Ovary (tissue), 7 donors: ENCODE measurements at regions not wholly inside any gene's neighbourhood (a gene's known extent, or its start where the extent isn't known, plus 50 kb on each side); places are given as distances from the start of the nearest gene placed in this dataset.

Experiments
- DNase-seq, 5 donors: peaks; one replicate each; pipeline ENCODE4 v3.0.0-alpha.2; 2019 to 2020
- H3K27ac ChIP-seq, 2 donors: fragments of 200-600 bp; one replicate each; pipeline versions ENCODE4 v1.5.1 to v1.8.0; 2019 to 2022
- H3K27me3 ChIP-seq: fragments of 200-600 bp; one replicate; pipeline ENCODE4 v1.8.0; 2022
- H3K36me3 ChIP-seq: fragments of 200-600 bp; sonication (generic); one replicate; pipeline ENCODE4 v1.5.1; 2019
- H3K4me1 ChIP-seq: one replicate; pipeline ENCODE4 v1.8.1; 2013; ENCODE audit warnings: mild to moderate bottlenecking, moderate library complexity; ENCODE audit not compliant: insufficient read depth
- H3K4me3 ChIP-seq: fragments of 200-600 bp; sonication (generic); one replicate; pipeline ENCODE4 v1.5.1; 2017
- H3K9me3 ChIP-seq, 2 donors: fragments of 200-600 bp in 1 of 2; sonication (generic) in 1 of 2; one replicate each; pipeline versions ENCODE4 v1.5.1 to v1.8.1; 2013 to 2019; ENCODE audit warnings: mild to moderate bottlenecking in 1 of 2, moderate library complexity in 1 of 2
- EP300 ChIP-seq: sonication (generic); formaldehyde crosslinking; IDR thresholded peaks from one replicate; pipeline ENCODE4 v1.6.1; 2017; ENCODE audit warnings: antibody characterized with exemption
- POLR2A ChIP-seq: fragments of 450-650 bp; IDR thresholded peaks from one replicate; pipeline ENCODE4 v1.6.1; 2017; ENCODE audit warnings: antibody characterized with exemption, mild to moderate bottlenecking, moderate library complexity
- WGBS, 3 donors: extraction: QIAGEN DNeasy Blood & Tissue Kit in 1 of 3; methylation state at CpG; one replicate each; pipeline versions ENCODE4 v1.1.5 to v1.1.7; 2013 to 2017; 5-methylcytosine and 5-hydroxymethylcytosine counted together
- intact Hi-C, 4 donors: fragments of 100-400 bp; cut with DNase I; formaldehyde crosslinking; loops; one replicate each; pipeline versions ENCODE4 v1.11.0 to v1.15.1; 2022 to 2023
- TF ChIP-seq, protein P1 (sequence below), 3 donors: fragments of 450-650 bp in 2 of 3; fragments of 200-600 bp in 1 of 3; IDR thresholded peaks; one replicate each; pipeline versions ENCODE4 v1.5.1 to v1.8.0; 2016 to 2022; ENCODE audit warnings: antibody characterized with exemption in 3 of 3, mild to moderate bottlenecking in 1 of 3
- donor health status: DM: no; HTN: no; CAD: no; lungs with moderate emphysema.
- donor health status: DM: no; HTN: no; CAD: no.
- donor health status: Bipolar disorder and iron deficiency.
- donor health status: DM: no; HTN: no; CAD: no.
- donor health status: DM: yes; HTN: yes; CAD: no.

GRCh38 chr11:116375221-116375620 lies 397.6 kb downstream of the BUD13 start:
- Histone ChIP-seq H3K9me3 (no peaks in the 10 kb centered on the region), H3K27me3 (no peaks in the 10 kb centered on the region), H3K4me1 (no peaks in the 10 kb centered on the region), H3K4me3 (no peak overlapping the region), H3K36me3 (no peaks in the 10 kb centered on the region), H3K27ac (no peak overlapping the region)
- no peak for DNase-seq
- 91 to 100% (median 92%) methylated on average over 1 of the region's 1 CpG for WGBS, 3 donors
- TF ChIP-seq, protein P1, sequence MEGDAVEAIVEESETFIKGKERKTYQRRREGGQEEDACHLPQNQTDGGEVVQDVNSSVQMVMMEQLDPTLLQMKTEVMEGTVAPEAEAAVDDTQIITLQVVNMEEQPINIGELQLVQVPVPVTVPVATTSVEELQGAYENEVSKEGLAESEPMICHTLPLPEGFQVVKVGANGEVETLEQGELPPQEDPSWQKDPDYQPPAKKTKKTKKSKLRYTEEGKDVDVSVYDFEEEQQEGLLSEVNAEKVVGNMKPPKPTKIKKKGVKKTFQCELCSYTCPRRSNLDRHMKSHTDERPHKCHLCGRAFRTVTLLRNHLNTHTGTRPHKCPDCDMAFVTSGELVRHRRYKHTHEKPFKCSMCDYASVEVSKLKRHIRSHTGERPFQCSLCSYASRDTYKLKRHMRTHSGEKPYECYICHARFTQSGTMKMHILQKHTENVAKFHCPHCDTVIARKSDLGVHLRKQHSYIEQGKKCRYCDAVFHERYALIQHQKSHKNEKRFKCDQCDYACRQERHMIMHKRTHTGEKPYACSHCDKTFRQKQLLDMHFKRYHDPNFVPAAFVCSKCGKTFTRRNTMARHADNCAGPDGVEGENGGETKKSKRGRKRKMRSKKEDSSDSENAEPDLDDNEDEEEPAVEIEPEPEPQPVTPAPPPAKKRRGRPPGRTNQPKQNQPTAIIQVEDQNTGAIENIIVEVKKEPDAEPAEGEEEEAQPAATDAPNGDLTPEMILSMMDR (IDR thresholded peaks at IDR 0.05): no peak
- TF ChIP-seq EP300 (no peak), POLR2A (no peak)
- intact Hi-C loops: no loop called here

DNA sequence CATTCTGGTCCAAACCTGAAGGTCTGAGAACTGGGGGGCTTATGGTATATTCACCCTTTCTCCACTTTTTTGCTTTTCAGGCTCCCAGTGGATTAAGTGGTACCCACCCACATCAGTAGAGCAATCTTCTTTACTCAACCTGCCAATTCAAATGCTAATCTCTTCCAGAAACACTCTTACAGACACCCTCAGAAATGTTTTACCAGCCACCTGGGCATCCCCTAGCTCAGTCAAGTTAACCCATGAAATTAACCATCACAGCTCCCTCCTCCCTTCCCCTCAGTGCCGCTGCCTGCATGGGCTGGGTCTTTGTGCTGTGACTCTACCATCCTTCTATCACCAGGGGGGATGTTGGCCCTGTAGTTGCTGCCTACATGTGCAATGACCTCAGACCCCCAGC lies 398.7 kb downstream of the BUD13 start:
- no peaks in the 10 kb centered on the region for H3K27me3 ChIP-seq
- DNase-seq: no peak
- H3K9me3 ChIP-seq: no peaks in the 10 kb centered on the region
- TF ChIP-seq EP300 (no peak), POLR2A (no peak)
- TF ChIP-seq, protein P1 (IDR thresholded peaks at IDR 0.05): no peak
- H3K4me3 ChIP-seq: no peak overlapping the region
- H3K4me1 ChIP-seq: no peaks in the 10 kb centered on the region
- no peaks in the 10 kb centered on the region for H3K36me3 ChIP-seq
- intact Hi-C loops: no loop called here
- WGBS, 3 donors: 88 to 100% (median 100%) methylated on average over 1 of the region's 1 CpG
- H3K27ac ChIP-seq: no peak overlapping the region

DNA sequence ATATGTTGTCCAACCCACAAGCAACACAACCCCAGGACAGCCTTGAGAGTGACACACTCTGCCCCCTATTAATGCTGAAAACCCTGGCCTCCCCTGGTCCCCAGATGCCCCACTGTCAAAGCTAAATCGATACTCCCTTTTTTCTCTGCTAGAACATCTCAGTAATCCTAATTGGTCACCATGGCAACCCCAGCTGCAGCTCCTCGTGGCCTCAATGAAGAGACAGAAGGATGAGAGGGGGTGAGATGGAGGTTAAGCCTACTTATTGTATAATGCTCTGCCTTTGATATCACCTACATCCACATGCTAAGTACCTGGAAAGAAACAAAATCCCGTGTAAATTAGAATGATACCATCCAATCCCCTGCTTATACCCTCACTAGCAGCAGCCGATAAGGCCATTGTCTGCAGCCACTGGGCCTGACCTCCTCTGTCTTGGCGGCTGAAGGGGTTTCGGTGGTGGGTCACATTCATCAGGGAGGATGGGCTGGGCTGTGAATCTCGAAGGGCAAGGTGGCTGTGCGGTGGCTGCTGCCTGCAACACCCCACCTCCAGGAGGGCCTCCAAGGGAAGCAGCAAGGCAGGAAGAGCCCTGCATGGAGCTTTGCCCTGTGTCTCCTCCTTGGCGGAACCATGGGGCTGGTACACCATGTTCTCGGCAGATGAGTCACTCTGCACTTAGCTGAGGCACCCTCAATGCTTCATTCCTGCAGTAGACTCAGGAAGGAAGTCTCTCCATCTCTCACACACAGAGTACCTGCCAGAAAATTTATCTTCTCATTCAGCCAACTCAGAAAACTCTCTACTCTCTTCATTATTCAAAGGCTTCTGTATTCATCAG lies 399.5 kb downstream of the BUD13 start:
- no peaks in the 10 kb centered on the region for H3K27me3 ChIP-seq
- no peak overlapping the region for H3K27ac ChIP-seq
- H3K4me1 ChIP-seq: no peaks in the 10 kb centered on the region
- DNase-seq: no peak
- H3K36me3 ChIP-seq: no peaks in the 10 kb centered on the region
- no peak overlapping the region for H3K4me3 ChIP-seq
- H3K9me3 ChIP-seq: no peaks in the 10 kb centered on the region
- TF ChIP-seq POLR2A (no peak), EP300 (no peak)
- TF ChIP-seq, protein P1 (IDR thresholded peaks at IDR 0.05): no peak
- WGBS, 3 donors: 61 to 62% (median 62%) methylated on average over 10 of the region's 10 CpGs
- intact Hi-C loops: no loop called here

DNA sequence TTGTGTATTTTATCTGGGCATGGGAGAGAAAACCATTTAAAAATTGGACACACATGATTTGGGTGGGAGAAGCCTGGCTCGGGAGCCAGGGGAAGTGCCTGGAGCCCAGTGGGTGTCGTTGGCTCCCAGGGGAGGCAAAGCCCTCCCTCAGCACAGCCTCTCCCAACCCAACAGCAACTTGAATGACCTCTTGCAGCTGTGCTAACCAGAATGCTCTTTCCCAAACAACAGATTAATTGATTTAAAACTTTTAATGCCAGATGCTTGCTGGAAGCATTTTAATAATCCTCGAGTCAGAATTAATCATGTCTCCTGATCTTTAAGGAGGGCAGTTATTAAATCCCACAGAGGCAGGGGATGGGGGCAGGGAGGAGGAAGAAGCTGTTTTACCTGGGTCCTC lies 401.6 kb downstream of the BUD13 start:
- no peaks in the 10 kb centered on the region for H3K27me3 ChIP-seq
- H3K4me1 ChIP-seq: no peaks in the 10 kb centered on the region
- TF ChIP-seq POLR2A (no peak), EP300 (no peak)
- TF ChIP-seq, protein P1 (IDR thresholded peaks at IDR 0.05): no peak
- no peaks in the 10 kb centered on the region for H3K36me3 ChIP-seq
- H3K4me3 ChIP-seq: no peak overlapping the region
- no peaks in the 10 kb centered on the region for H3K9me3 ChIP-seq
- WGBS, 3 donors: 9 to 25% (median 22%) methylated on average over 3 of the region's 3 CpGs
- intact Hi-C loops: no loop called here
- no peak for DNase-seq
- H3K27ac ChIP-seq: no peak overlapping the region
